H9 (cell line): ENCODE measurements at regions not wholly inside any gene's neighbourhood (a gene's known extent, or its start where the extent isn't known, plus 50 kb on each side); places are given as distances from the start of the nearest gene placed in this dataset.

Experiments used
- DNase-seq: peaks from one replicate; pipeline ENCODE4 v3.0.0-alpha.2; 2017
- H2AFZ ChIP-seq: one replicate; pipeline ENCODE4 v1.6.1; 2013; ENCODE audit warnings: mild to moderate bottlenecking, low read length, control low read depth, moderate library complexity
- H2AK5ac ChIP-seq: 2 replicates; pipeline ENCODE4 v1.6.1; 2013; ENCODE audit warnings: low read length, control low read depth, mixed read lengths; ENCODE audit not compliant: insufficient read length
- H2BK120ac ChIP-seq: one replicate; pipeline ENCODE4 v1.6.1; 2013; ENCODE audit warnings: low read depth, mild to moderate bottlenecking, low read length, control low read depth, inconsistent platforms; ENCODE audit not compliant: poor library complexity, severe bottlenecking
- H2BK12ac ChIP-seq: 2 replicates; pipeline ENCODE4 v1.6.1; 2013; ENCODE audit warnings: low read length, control low read depth, mixed read lengths, low read depth; ENCODE audit not compliant: insufficient read length
- H2BK15ac ChIP-seq: 2 replicates; pipeline ENCODE4 v1.6.1; 2013; ENCODE audit warnings: low read depth, low read length, control low read depth
- H2BK20ac ChIP-seq: one replicate; pipeline ENCODE4 v1.6.1; 2013; ENCODE audit warnings: low read depth, mild to moderate bottlenecking, low read length, control low read depth, inconsistent platforms; ENCODE audit not compliant: poor library complexity, severe bottlenecking
- H2BK5ac ChIP-seq: 2 replicates; pipeline ENCODE4 v1.6.1; 2013; ENCODE audit warnings: low read length, control low read depth, mixed read lengths; ENCODE audit not compliant: insufficient read length
- H3K14ac ChIP-seq: 2 replicates; pipeline ENCODE4 v1.6.1; 2013; ENCODE audit warnings: low read length, control low read depth; ENCODE audit not compliant: insufficient read depth
- H3K18ac ChIP-seq: 2 replicates; pipeline ENCODE4 v1.6.1; 2013; ENCODE audit warnings: low read depth, mild to moderate bottlenecking, mixed read lengths, low read length, control low read depth; ENCODE audit not compliant: insufficient read length
- H3K23ac ChIP-seq: 2 replicates; pipeline ENCODE4 v1.6.1; 2013; ENCODE audit warnings: low read length, control low read depth, mixed read lengths, low read depth; ENCODE audit not compliant: insufficient read length
- H3K23me2 ChIP-seq: 2 replicates; pipeline ENCODE4 v1.6.1; 2013; ENCODE audit warnings: low read depth, mild to moderate bottlenecking, mixed read lengths, low read length, control low read depth; ENCODE audit not compliant: insufficient read length, poor library complexity, severe bottlenecking
- H3K27ac ChIP-seq: 2 replicates; pipeline ENCODE4 v1.5.1; 2013; ENCODE audit warnings: low read length, control low read depth, mixed read lengths, low read depth; ENCODE audit not compliant: insufficient read length
- H3K27me3 ChIP-seq: 2 replicates; pipeline ENCODE4 v1.6.1; 2013; ENCODE audit warnings: low read length, control low read depth, inconsistent platforms; ENCODE audit not compliant: insufficient read depth
- H3K4ac ChIP-seq: 2 replicates; pipeline ENCODE4 v1.6.1; 2013; ENCODE audit warnings: low read depth, mild to moderate bottlenecking, control low read depth, inconsistent platforms, low read length, moderate library complexity
- H3K4me1 ChIP-seq: 2 replicates; pipeline ENCODE4 v1.6.1; 2013; ENCODE audit warnings: low read length, control low read depth, inconsistent platforms; ENCODE audit not compliant: insufficient read depth
- H3K4me2 ChIP-seq: 2 replicates; pipeline ENCODE4 v1.6.1; 2013; ENCODE audit warnings: low read length, control low read depth, mixed read lengths; ENCODE audit not compliant: insufficient read length, insufficient read depth
- H3K56ac ChIP-seq: 2 replicates; pipeline ENCODE4 v1.6.1; 2013; ENCODE audit warnings: low read depth, mild to moderate bottlenecking, mixed read lengths, low read length, control low read depth; ENCODE audit not compliant: insufficient read length
- H3K79me1 ChIP-seq: 2 replicates; pipeline ENCODE4 v1.6.1; 2013; ENCODE audit warnings: low read depth, mild to moderate bottlenecking, moderate library complexity, low read length, control low read depth, inconsistent platforms; ENCODE audit not compliant: insufficient read depth, poor library complexity, severe bottlenecking
- H3K79me2 ChIP-seq: 2 replicates; pipeline ENCODE4 v1.6.1; 2013; ENCODE audit warnings: low read length, control low read depth, inconsistent platforms; ENCODE audit not compliant: insufficient read depth
- H3K9ac ChIP-seq: 2 replicates; pipeline ENCODE4 v1.6.1; 2013; ENCODE audit warnings: low read length, control low read depth, mixed read lengths; ENCODE audit not compliant: insufficient read length; ENCODE audit errors: extremely low read depth
- H3K9me3 ChIP-seq: one replicate; pipeline ENCODE4 v1.6.1; 2013; ENCODE audit warnings: low read depth, low read length, inconsistent platforms; ENCODE audit not compliant: control insufficient read depth
- H3T11ph ChIP-seq: one replicate; pipeline ENCODE4 v1.6.1; 2013; ENCODE audit warnings: mild to moderate bottlenecking, low read length, control low read depth, inconsistent platforms
- H4K20me1 ChIP-seq: one replicate; pipeline ENCODE4 v1.6.1; 2013; ENCODE audit not compliant: control insufficient read depth, insufficient read length, insufficient read depth
- H4K5ac ChIP-seq: 2 replicates; pipeline ENCODE4 v1.6.1; 2013; ENCODE audit warnings: low read depth, mild to moderate bottlenecking, mixed read lengths, low read length, control low read depth; ENCODE audit not compliant: insufficient read length
- H4K8ac ChIP-seq: replicated peaks from 2 replicates; pipeline ENCODE4 v1.6.1; 2013; ENCODE audit warnings: low read length, control low read depth, mixed read lengths, low read depth; ENCODE audit not compliant: insufficient read length
- H4K91ac ChIP-seq: 2 replicates; pipeline ENCODE4 v1.6.1; 2013; ENCODE audit warnings: low read depth, mild to moderate bottlenecking, moderate library complexity, mixed read lengths, low read length, control low read depth; ENCODE audit not compliant: insufficient read length
- H3K27ac Mint-ChIP-seq, 3 experiments: 2 replicates in 2 of 3; 3 replicates in 1 of 3; pipeline ENCODE4 v1.8.0; 2020 to 2021; ENCODE audit warnings: mixed read lengths in 3 of 3, mild to moderate bottlenecking in 1 of 3, moderate library complexity in 1 of 3
- H3K27me3 Mint-ChIP-seq: 2 replicates; pipeline ENCODE4 v1.8.0; 2021; ENCODE audit warnings: low read depth, mild to moderate bottlenecking, moderate library complexity, mixed read lengths
- H3K36me3 Mint-ChIP-seq, 3 experiments: 2 replicates in 2 of 3; 3 replicates in 1 of 3; pipeline ENCODE4 v1.8.0; 2020 to 2021; ENCODE audit warnings: low read depth in 3 of 3, mixed read lengths in 3 of 3; ENCODE audit not compliant: insufficient read depth in 1 of 3
- H3K4me1 Mint-ChIP-seq, 2 experiments: 2 replicates each; pipeline ENCODE4 v1.8.0; 2020; ENCODE audit warnings: mixed read lengths in 2 of 2
- H3K4me3 Mint-ChIP-seq, 2 experiments: 2 replicates in 1 of 2; 3 replicates in 1 of 2; pipeline ENCODE4 v1.8.0; 2020 to 2021; ENCODE audit warnings: mild to moderate bottlenecking in 2 of 2, mixed read lengths in 2 of 2, moderate library complexity in 1 of 2
- H3K9me3 Mint-ChIP-seq, 2 experiments: 2 replicates in 1 of 2; 3 replicates in 1 of 2; pipeline ENCODE4 v1.8.0; 2020; ENCODE audit warnings: mild to moderate bottlenecking in 2 of 2, mixed read lengths in 2 of 2, moderate library complexity in 1 of 2
- WGBS: extraction: QIAGEN DNeasy Blood & Tissue Kit; methylation state at CpG from one replicate; pipeline ENCODE4 v1.1.7; 2013; ENCODE audit warnings: missing lambda C conversion rate, low lambda C conversion rate, mixed read lengths; ENCODE audit not compliant: insufficient read length; ENCODE audit errors: extremely low coverage; 5-methylcytosine and 5-hydroxymethylcytosine counted together
- TF ChIP-seq, protein P1 (sequence below): fragments of 200-600 bp; sonication (generic); conservative IDR thresholded peaks from 3 replicates; pipeline ENCODE4 v1.8.0; 2021; ENCODE audit warnings: antibody characterized with exemption, mild to moderate bottlenecking

DNA sequence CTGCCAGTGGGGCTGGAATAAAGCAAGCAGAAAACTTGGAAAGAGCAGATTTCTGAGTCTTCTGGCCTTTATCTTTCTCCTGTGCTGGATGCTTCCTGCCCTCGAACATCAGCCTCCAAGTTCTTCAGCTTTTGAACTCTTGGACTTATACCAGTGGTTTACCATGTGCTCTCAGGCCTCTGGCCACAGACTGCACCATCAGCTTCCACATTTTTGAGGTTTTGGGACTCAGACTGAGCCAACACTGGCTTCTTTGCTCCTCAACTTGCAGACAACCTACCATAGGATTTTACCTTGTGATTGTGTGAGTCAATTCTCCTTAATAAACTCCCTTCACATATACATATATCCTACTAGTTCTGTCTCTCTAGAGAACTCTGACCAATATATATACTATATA, 706.6 kb downstream of the NR2F2 start:
- Mint-ChIP-seq H3K9me3 (no peaks in the 10 kb centered on the region; a peak in 1 of 5 replicates), H3K4me3 (no peak overlapping the region), H3K4me1 (peaks cover 6 to 8% of the 10 kb centered on the region in 2 experiments; a peak in 3 of 4 replicates), H3K27me3 (no peaks in the 10 kb centered on the region), H3K36me3 (no peaks in the 10 kb centered on the region; a peak in 2 of 7 replicates), H3K27ac (no peak overlapping the region)
- H3K4ac ChIP-seq, result no peak overlapping the region
- H2BK120ac ChIP-seq, result no peak overlapping the region
- H2BK12ac ChIP-seq, result no peak overlapping the region
- H4K5ac ChIP-seq, result no peak overlapping the region
- TF ChIP-seq, protein P1, sequence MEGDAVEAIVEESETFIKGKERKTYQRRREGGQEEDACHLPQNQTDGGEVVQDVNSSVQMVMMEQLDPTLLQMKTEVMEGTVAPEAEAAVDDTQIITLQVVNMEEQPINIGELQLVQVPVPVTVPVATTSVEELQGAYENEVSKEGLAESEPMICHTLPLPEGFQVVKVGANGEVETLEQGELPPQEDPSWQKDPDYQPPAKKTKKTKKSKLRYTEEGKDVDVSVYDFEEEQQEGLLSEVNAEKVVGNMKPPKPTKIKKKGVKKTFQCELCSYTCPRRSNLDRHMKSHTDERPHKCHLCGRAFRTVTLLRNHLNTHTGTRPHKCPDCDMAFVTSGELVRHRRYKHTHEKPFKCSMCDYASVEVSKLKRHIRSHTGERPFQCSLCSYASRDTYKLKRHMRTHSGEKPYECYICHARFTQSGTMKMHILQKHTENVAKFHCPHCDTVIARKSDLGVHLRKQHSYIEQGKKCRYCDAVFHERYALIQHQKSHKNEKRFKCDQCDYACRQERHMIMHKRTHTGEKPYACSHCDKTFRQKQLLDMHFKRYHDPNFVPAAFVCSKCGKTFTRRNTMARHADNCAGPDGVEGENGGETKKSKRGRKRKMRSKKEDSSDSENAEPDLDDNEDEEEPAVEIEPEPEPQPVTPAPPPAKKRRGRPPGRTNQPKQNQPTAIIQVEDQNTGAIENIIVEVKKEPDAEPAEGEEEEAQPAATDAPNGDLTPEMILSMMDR, result no peak
- no peaks in the 10 kb centered on the region; the same call in 1 of the 2 replicates for H3K4me1 ChIP-seq
- H3K18ac ChIP-seq, result no peak overlapping the region
- H4K91ac ChIP-seq, result no peak overlapping the region
- no peak overlapping the region for H3K23ac ChIP-seq
- H4K8ac ChIP-seq, result no peak overlapping the region
- no peak overlapping the region for H3K9ac ChIP-seq
- H3K9me3 ChIP-seq, result no peaks in the 10 kb centered on the region
- H2AFZ ChIP-seq, result no peak overlapping the region
- no peaks in the 10 kb centered on the region for H3K79me2 ChIP-seq
- WGBS, result no CpG with 5 or more reads among the region's 1 CpG
- DNase-seq, result no peak
- H3K79me1 ChIP-seq, result no peaks in the 10 kb centered on the region
- no peak overlapping the region for H3K56ac ChIP-seq
- no peaks in the 10 kb centered on the region for H3K27me3 ChIP-seq
- no peak overlapping the region for H3K4me2 ChIP-seq
- no peak overlapping the region for H2BK5ac ChIP-seq
- H4K20me1 ChIP-seq, result no peaks in the 10 kb centered on the region
- no peak overlapping the region for H2BK15ac ChIP-seq
- H2AK5ac ChIP-seq, result no peak overlapping the region
- no peak overlapping the region for H3K27ac ChIP-seq
- H3K14ac ChIP-seq, result no peak overlapping the region
- H2BK20ac ChIP-seq, result no peak overlapping the region
- H3K23me2 ChIP-seq, result no peaks in the 10 kb centered on the region
- no peak overlapping the region for H3T11ph ChIP-seq
